Naive thymus-derived CD8-positive, alpha-beta T cell (primary cell): ENCODE measurements at regions not wholly inside any gene's neighbourhood (a gene's known extent, or its start where the extent isn't known, plus 50 kb on each side); places are given as distances from the start of the nearest gene placed in this dataset.
"Not testable (repeated sequence)": the region's sequence is repeated elsewhere in the genome, so short reads cannot be mapped to it uniquely, and the experiment has no call there.

Experiments used
- ATAC-seq, 2 donors: fragments of 150-1000 bp; cut with Tn5 transposase in 1 of 2; sonication (Bioruptor Pico), chemical (Tn5 transposase) in 1 of 2; 1 replicate in 1 of 2; 2 replicates in 1 of 2; pipeline ENCODE4 v1.10.0; 2021; ENCODE audit warnings: mild to moderate bottlenecking in 2 of 2, moderate library complexity in 2 of 2
- POLR2A ChIA-PET: fragments of 350-600 bp; sonication (Branson Sonifier 250); formaldehyde crosslinking; loops from one replicate; lab custom pipeline; 2021; ENCODE audit warnings: antibody characterized with exemption; lab: Charles Lee
- DNase-seq, 10 donors: peaks; one replicate each; pipeline versions ENCODE4 v3.0.0 to v3.0.0-alpha.2; 2020 to 2022
- H3K27ac Mint-ChIP-seq, 10 donors: one replicate each; pipeline ENCODE4 v1.8.0; 2020 to 2022; ENCODE audit warnings: mild to moderate bottlenecking in 10 of 10, mixed read lengths in 10 of 10, moderate library complexity in 4 of 10, inconsistent platforms in 1 of 10
- H3K27me3 Mint-ChIP-seq, 5 donors: one replicate each; pipeline ENCODE4 v1.8.0; 2021 to 2022; ENCODE audit warnings: mixed read lengths in 5 of 5
- H3K36me3 Mint-ChIP-seq, 3 donors: one replicate each; pipeline ENCODE4 v1.8.0; 2020 to 2022; ENCODE audit warnings: mixed read lengths in 3 of 3, mild to moderate bottlenecking in 2 of 3, inconsistent platforms in 1 of 3
- H3K4me1 Mint-ChIP-seq, 4 donors: one replicate each; pipeline ENCODE4 v1.8.0; 2021 to 2022; ENCODE audit warnings: mixed read lengths in 4 of 4
- H3K4me3 Mint-ChIP-seq, 10 donors: one replicate each; pipeline ENCODE4 v1.8.0; 2020 to 2022; ENCODE audit warnings: mild to moderate bottlenecking in 10 of 10, mixed read lengths in 10 of 10, moderate library complexity in 6 of 10, inconsistent platforms in 1 of 10
- H3K9me3 Mint-ChIP-seq, 9 donors: one replicate each; pipeline ENCODE4 v1.8.0; 2020 to 2022; ENCODE audit warnings: mixed read lengths in 9 of 9, mild to moderate bottlenecking in 3 of 9, inconsistent platforms in 1 of 9, moderate library complexity in 1 of 9

GRCh38 chr10:53572799-53573198, 800.2 kb upstream of the MBL2 start:
- POLR2A ChIA-PET = no interaction called here
- Mint-ChIP-seq H3K4me1 (no peaks in the 10 kb centered on the region), H3K27ac (no peak overlapping the region), H3K36me3 (no peaks in the 10 kb centered on the region), H3K4me3 (no peak overlapping the region), H3K27me3 (no peaks in the 10 kb centered on the region), H3K9me3 (peaks cover 0 to 23% (median 4%) of the 10 kb centered on the region in 9 donors)
- DNase-seq (no peak), ATAC-seq (no peak)

- Mint-ChIP-seq H3K4me3 (no peak overlapping the region), H3K36me3 (no peaks in the 10 kb centered on the region), H3K4me1 (no peaks in the 10 kb centered on the region), H3K9me3 (peaks cover 0 to 30% (median 8%) of the 10 kb centered on the region in 9 donors), H3K27ac (no peak overlapping the region), H3K27me3 (no peaks in the 10 kb centered on the region)
- POLR2A ChIA-PET = no interaction called here
- ATAC-seq (no peak), DNase-seq (no peak)
These were observed 797.6 kb upstream of the MBL2 start for GRCh38 chr10:53570221-53570620.

GRCh38 chr10:53569455-53569854, 796.9 kb upstream of the MBL2 start:
- Mint-ChIP-seq H3K4me1 (no peaks in the 10 kb centered on the region), H3K27ac (no peak overlapping the region), H3K27me3 (no peaks in the 10 kb centered on the region), H3K9me3 (peaks cover 0 to 30% (median 8%) of the 10 kb centered on the region in 9 donors), H3K36me3 (no peaks in the 10 kb centered on the region), H3K4me3 (no peak overlapping the region)
- DNase-seq (no peak), ATAC-seq (no peak)
- POLR2A ChIA-PET = no interaction called here

DNA sequence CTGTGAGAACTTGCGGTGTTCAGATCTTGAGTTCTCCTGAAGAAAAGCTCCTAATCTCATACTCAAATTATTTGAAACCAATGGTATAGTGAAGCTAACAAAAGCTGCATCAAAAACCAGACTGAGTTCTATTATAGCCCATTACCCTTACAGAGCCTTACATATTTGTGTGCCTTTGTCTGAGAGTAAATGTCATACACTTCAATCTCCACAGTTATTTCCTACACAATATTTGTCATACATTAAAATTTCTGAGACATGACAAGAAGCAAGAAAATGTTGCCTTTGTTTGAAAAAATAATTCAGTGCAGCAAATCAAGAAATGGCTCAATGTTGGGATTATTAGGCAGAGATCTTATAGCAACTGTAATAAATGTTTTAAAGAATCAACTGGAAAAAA, 776.1 kb upstream of the MBL2 start:
- no peaks in the 10 kb centered on the region for H3K27me3 Mint-ChIP-seq
- H3K4me1 Mint-ChIP-seq = no peaks in the 10 kb centered on the region
- peaks cover 0 to 15% (median 7%) of the 10 kb centered on the region in 9 donors for H3K9me3 Mint-ChIP-seq
- H3K36me3 Mint-ChIP-seq = no peaks in the 10 kb centered on the region
- ATAC-seq = no peak
- POLR2A ChIA-PET = no interaction called here
- no peak for DNase-seq
- no peak overlapping the region for H3K27ac Mint-ChIP-seq
- H3K4me3 Mint-ChIP-seq = no peak overlapping the region

- peaks cover 0 to 27% (median 7%) of the 10 kb centered on the region in 9 donors for H3K9me3 Mint-ChIP-seq
- no peaks in the 10 kb centered on the region for H3K27me3 Mint-ChIP-seq
- no peak overlapping the region for H3K4me3 Mint-ChIP-seq
- POLR2A ChIA-PET = no interaction called here
- no peak for ATAC-seq
- no peaks in the 10 kb centered on the region for H3K36me3 Mint-ChIP-seq
- DNase-seq = no peak
- no peaks in the 10 kb centered on the region for H3K4me1 Mint-ChIP-seq
- no peak overlapping the region for H3K27ac Mint-ChIP-seq
These were observed 774.8 kb upstream of the MBL2 start for GRCh38 chr10:53547364-53547763.

DNA sequence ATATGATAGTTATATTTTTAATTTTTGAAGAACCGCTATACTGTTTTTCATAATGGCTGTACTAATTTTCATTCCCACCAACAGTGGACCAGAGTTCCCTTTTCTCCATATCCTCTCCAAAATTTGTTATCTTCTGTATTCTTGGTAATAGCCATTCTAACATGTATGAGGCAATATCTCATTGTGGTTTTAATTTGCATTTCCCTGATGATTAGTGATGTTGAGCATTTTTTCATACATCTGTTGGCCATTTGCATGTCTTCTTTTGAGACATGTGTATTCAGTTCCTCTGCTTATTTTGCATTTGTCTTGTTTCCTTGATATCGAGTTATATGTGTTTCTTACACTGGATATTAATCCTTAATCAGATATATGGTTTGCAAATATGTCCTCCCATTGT, 770.8 kb upstream of the MBL2 start:
- no peak for ATAC-seq
- Mint-ChIP-seq H3K4me3 (no peak overlapping the region), H3K27ac (no peak overlapping the region), H3K4me1 (no peaks in the 10 kb centered on the region), H3K36me3 (no peaks in the 10 kb centered on the region), H3K9me3 (peaks cover 2 to 27% (median 12%) of the 10 kb centered on the region in 9 donors), H3K27me3 (no peaks in the 10 kb centered on the region)
- no peak for DNase-seq
- POLR2A ChIA-PET = no interaction called here

DNA sequence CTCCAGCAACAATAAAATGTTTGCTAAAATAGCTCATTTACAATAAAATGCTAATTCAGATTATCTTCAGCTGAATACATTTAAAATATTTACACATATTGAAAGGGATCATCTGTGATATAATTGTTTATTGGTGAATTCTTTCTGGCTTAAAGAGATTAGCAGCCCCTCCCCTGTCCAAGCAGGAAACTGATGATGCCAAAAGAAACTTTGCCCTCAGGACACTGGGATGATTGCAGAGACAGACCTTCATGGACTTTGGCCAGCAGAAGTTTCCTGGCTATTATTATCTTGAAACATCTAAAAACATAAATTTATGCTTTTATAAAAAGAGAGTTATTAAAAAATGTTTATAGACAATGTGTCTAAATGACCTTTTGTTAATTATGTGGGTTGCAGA, 764.9 kb upstream of the MBL2 start:
- no peaks in the 10 kb centered on the region for H3K4me1 Mint-ChIP-seq
- H3K27me3 Mint-ChIP-seq = no peaks in the 10 kb centered on the region
- H3K4me3 Mint-ChIP-seq = no peak overlapping the region
- no peaks in the 10 kb centered on the region for H3K36me3 Mint-ChIP-seq
- DNase-seq = no peak
- no peak for ATAC-seq
- no peak overlapping the region for H3K27ac Mint-ChIP-seq
- peaks cover 0 to 27% (median 5%) of the 10 kb centered on the region in 9 donors for H3K9me3 Mint-ChIP-seq
- POLR2A ChIA-PET = no interaction called here

DNA sequence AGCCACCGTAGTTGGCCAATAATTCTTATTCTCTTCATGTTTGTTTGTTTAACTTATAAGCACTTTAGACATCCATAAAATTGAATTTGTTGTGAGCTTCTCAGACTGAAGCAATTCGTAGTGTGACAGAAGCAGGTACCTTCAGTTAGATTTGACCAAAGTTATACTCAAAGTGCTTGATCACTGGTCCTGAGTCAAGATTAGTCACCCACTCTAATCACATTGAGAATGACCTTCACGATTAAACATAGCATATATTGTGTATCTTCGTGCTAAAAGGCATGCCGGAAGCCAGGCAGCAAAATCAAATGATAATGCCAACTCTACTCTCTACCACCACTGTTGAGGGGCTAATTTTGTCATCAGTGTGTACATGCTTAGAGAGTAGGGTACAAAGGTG, 763.7 kb upstream of the MBL2 start:
- Mint-ChIP-seq H3K9me3 (peaks cover 0 to 21% (median 2%) of the 10 kb centered on the region in 9 donors), H3K4me3 (no peak overlapping the region), H3K36me3 (no peaks in the 10 kb centered on the region), H3K4me1 (no peaks in the 10 kb centered on the region), H3K27me3 (no peaks in the 10 kb centered on the region), H3K27ac (no peak overlapping the region)
- no peak for DNase-seq
- POLR2A ChIA-PET = no interaction called here
- no peak for ATAC-seq

DNA sequence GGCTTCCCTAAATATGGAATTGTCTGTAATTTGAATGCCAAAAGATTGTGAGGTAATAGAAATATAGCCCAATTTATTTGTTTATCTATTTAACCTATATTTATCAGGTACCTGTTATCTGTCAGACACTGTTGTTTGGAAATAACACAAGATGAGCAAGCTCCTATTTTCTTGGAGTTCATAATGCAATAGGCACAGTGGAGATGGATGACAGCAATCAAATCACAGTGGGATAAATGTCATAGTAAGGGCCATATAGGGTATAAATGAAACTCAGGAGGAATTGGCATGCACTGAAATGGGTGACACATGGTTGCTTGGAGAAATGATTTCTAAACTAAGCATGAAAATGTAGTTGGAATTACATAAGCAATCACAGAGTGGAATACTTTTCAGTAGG, 761.8 kb upstream of the MBL2 start:
- no peaks in the 10 kb centered on the region for H3K4me1 Mint-ChIP-seq
- H3K27me3 Mint-ChIP-seq = no peaks in the 10 kb centered on the region
- peaks cover 0 to 21% (median 0%) of the 10 kb centered on the region in 9 donors for H3K9me3 Mint-ChIP-seq
- no peak for ATAC-seq
- POLR2A ChIA-PET = no interaction called here
- DNase-seq = no peak
- H3K4me3 Mint-ChIP-seq = no peak overlapping the region
- no peak overlapping the region for H3K27ac Mint-ChIP-seq
- no peaks in the 10 kb centered on the region for H3K36me3 Mint-ChIP-seq

DNA sequence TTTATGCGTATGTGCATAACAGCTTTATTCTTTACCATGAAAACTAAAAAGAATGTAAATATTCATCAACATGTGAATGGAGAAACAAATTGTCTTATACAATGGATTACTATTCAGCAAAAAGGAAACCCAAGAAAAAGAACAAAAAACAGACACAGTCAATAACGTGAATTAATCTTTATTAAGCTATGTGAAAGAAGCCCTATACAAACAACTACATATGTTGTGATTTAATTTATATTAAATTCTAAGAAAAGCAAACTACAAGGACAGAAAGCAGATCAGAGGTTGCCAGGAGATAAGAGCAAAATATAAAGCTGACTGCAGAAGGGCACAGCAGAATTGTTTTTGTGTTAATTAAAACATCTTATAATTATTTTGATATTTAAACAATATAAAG, 756.4 kb upstream of the MBL2 start:
- Mint-ChIP-seq H3K4me1 (no peaks in the 10 kb centered on the region), H3K4me3 (no peak overlapping the region), H3K36me3 (no peaks in the 10 kb centered on the region), H3K27me3 (no peaks in the 10 kb centered on the region), H3K27ac (no peak overlapping the region), H3K9me3 (peaks cover 0 to 11% (median 0%) of the 10 kb centered on the region in 9 donors)
- DNase-seq = no peak
- POLR2A ChIA-PET = no interaction called here
- ATAC-seq = no peak

DNA sequence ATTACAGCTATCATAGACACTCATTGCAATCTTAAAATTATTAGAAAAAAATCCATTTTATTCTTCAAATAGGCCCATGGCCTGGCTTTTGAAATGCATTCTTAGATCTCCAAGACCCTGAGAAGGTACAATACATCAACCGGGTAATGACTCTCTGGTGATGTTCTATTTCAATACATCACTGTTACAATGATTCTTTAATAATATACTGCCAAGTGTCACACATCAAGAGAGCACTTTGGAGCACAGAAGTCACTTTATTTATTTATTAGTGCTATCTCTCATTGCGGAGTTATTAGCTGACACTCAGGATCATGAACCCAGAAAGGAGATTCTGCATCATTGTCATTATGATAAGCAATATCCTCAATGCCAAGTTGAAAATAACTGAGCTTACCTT, 748.5 kb upstream of the MBL2 start:
- ATAC-seq = no peak
- POLR2A ChIA-PET = no interaction called here
- no peak for DNase-seq
- H3K27ac Mint-ChIP-seq = no peak overlapping the region
- H3K4me3 Mint-ChIP-seq = no peak overlapping the region
- no peaks in the 10 kb centered on the region for H3K4me1 Mint-ChIP-seq
- H3K27me3 Mint-ChIP-seq = no peaks in the 10 kb centered on the region
- no peaks in the 10 kb centered on the region for H3K36me3 Mint-ChIP-seq
- peaks cover 2 to 21% (median 9%) of the 10 kb centered on the region in 9 donors for H3K9me3 Mint-ChIP-seq

GRCh38 chr10:53508197-53508596, 735.6 kb upstream of the MBL2 start:
- H3K9me3 Mint-ChIP-seq = peaks cover 5 to 32% (median 6%) of the 10 kb centered on the region in 9 donors
- no peak overlapping the region for H3K27ac Mint-ChIP-seq
- POLR2A ChIA-PET = no interaction called here
- H3K4me3 Mint-ChIP-seq = no peak overlapping the region
- DNase-seq (no peak), ATAC-seq (no peak)
- no peaks in the 10 kb centered on the region for H3K27me3 Mint-ChIP-seq
- H3K4me1 Mint-ChIP-seq = no peaks in the 10 kb centered on the region
- H3K36me3 Mint-ChIP-seq = no peaks in the 10 kb centered on the region

DNA sequence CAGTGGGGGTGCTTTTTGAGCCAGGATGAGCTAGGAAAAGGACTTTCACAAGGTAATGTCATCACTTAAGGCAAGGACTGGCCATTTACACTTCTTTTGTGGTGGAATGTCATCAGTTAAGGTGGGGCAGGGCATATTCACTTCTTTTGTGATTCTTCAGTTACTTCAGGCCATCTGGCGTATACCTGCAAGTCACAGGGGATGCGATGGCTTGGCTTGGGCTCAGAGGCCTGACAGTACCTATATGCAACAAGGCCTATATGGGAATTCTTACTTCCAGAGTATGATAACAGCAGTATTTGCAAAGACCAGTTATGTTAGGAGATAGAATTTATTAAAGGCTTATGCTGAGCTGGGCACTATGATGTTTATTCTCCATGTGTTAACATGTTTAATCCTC, 731.9 kb upstream of the MBL2 start:
- H3K36me3 Mint-ChIP-seq, H3K4me1 Mint-ChIP-seq, DNase-seq, ATAC-seq, H3K4me3 Mint-ChIP-seq, H3K27me3 Mint-ChIP-seq, POLR2A ChIA-PET, H3K27ac Mint-ChIP-seq: not testable (repeated sequence)
- peaks cover 0 to 46% (median 12%) of the 10 kb centered on the region in 9 donors for H3K9me3 Mint-ChIP-seq

- POLR2A ChIA-PET = no interaction called here
- Mint-ChIP-seq H3K4me1 (no peaks in the 10 kb centered on the region), H3K27ac (no peak overlapping the region), H3K36me3 (no peaks in the 10 kb centered on the region), H3K4me3 (no peak overlapping the region), H3K27me3 (no peaks in the 10 kb centered on the region), H3K9me3 (peaks cover 2 to 31% (median 11%) of the 10 kb centered on the region in 9 donors)
- ATAC-seq (no peak), DNase-seq (no peak)
These were observed 719.2 kb upstream of the MBL2 start for GRCh38 chr10:53491774-53492173.
